K562 (cell line): ENCODE measurements at regions not wholly inside any gene's neighbourhood (a gene's known extent, or its start where the extent isn't known, plus 50 kb on each side); places are given as distances from the start of the nearest gene placed in this dataset.

Experiments used
- ATAC-seq: fragments of 200-7000 bp; cut with Tn5 transposase; 3 replicates; pipeline ENCODE4 v1.9.1; 2020; ENCODE audit warnings: moderate library complexity
- BruUV-seq: library from RNA; stranded (reverse); fragments of 400-500 nt; replicated peaks from 2 replicates; lab custom pipeline; 2021; lab: Mats Ljungman, UMichigan
- CTCF ChIA-PET: fragments of 300-600 bp; formaldehyde crosslinking; extraction: SDS; loops from one replicate; lab custom pipeline; 2021; ENCODE audit warnings: low intra/inter-chr PET ratio; lab: Yijun Ruan, JAX
- POLR2A ChIA-PET: fragments of 300-600, 350-650 bp; sonication (Branson Sonifier 250); formaldehyde crosslinking; extraction: SDS; loops from one replicate; lab custom pipeline; 2021; ENCODE audit warnings: antibody characterized with exemption, inconsistent platforms; lab: Yijun Ruan, JAX
- DNase-seq, 4 experiments: peaks; one replicate each; pipeline versions ENCODE4 v3.0.0 to v3.0.0-alpha.2; 2011 to 2018; ENCODE audit warnings: low spot score in 3 of 4, mixed read lengths in 3 of 4; ENCODE audit errors: extremely low read depth in 1 of 4
- FAIRE-seq: peaks from 2 replicates; lab custom pipeline; 2011; peaks lifted over from hg19 to GRCh38; lab: Jason Lieb, UNC
- H2AFZ ChIP-seq: 2 replicates; pipeline ENCODE4 v1.6.0; 2011; ENCODE audit warnings: low read depth, low read length, control low read depth, inconsistent platforms
- H3K27ac ChIP-seq: fragments of 200-600 bp; 3 replicates; pipeline ENCODE4 v1.8.0; 2011; ENCODE audit warnings: low read depth, mild to moderate bottlenecking, control low read depth, inconsistent platforms, low read length, moderate library complexity, mixed read lengths; ENCODE audit errors: extremely low read depth
- H3K27me3 ChIP-seq, 2 experiments: fragments of 300-600 bp in 1 of 2; 2 replicates in 1 of 2; 3 replicates in 1 of 2; pipeline versions ENCODE4 v1.6.0 to v1.8.0; 2011; ENCODE audit warnings: inconsistent platforms in 2 of 2, low read length in 2 of 2, mild to moderate bottlenecking in 1 of 2, mixed read lengths in 1 of 2, moderate library complexity in 1 of 2; ENCODE audit not compliant: control insufficient read depth in 2 of 2, insufficient read depth in 2 of 2
- H3K36me3 ChIP-seq: fragments of 300-600 bp; 3 replicates; pipeline ENCODE4 v1.8.0; 2011; ENCODE audit warnings: mild to moderate bottlenecking, low read length, inconsistent platforms; ENCODE audit not compliant: control insufficient read depth, insufficient read depth
- H3K4me1 ChIP-seq, 2 experiments: fragments of 200-600 bp in 1 of 2; replicated peaks in 1 of 2; 2 replicates in 1 of 2; 3 replicates in 1 of 2; pipeline versions ENCODE4 v1.5.1 to v1.8.0; 2011; ENCODE audit warnings: inconsistent platforms in 2 of 2, low read length in 2 of 2, mild to moderate bottlenecking in 1 of 2, mixed read lengths in 1 of 2, moderate library complexity in 1 of 2; ENCODE audit not compliant: control insufficient read depth in 2 of 2, insufficient read depth in 2 of 2
- H3K4me2 ChIP-seq: 2 replicates; pipeline ENCODE4 v1.6.1; 2011; ENCODE audit warnings: low read length, control low read depth, inconsistent platforms, mixed read lengths; ENCODE audit not compliant: insufficient read depth
- H3K4me3 ChIP-seq: fragments of 200-600 bp; sonication (generic), shearing (Covaris generic); 2 replicates; pipeline ENCODE4 v1.5.1; 2016; ENCODE audit warnings: control low read depth, inconsistent platforms
- H3K79me2 ChIP-seq: fragments of 200-600 bp; 3 replicates; pipeline ENCODE4 v1.8.0; 2011; ENCODE audit warnings: low read length, inconsistent platforms; ENCODE audit not compliant: control insufficient read depth, insufficient read depth
- H3K9ac ChIP-seq, 2 experiments: 2 replicates each; pipeline versions ENCODE4 v1.6.0 to v1.6.1; 2011; ENCODE audit warnings: low read depth in 2 of 2, low read length in 2 of 2, control low read depth in 1 of 2, inconsistent platforms in 1 of 2, mild to moderate bottlenecking in 1 of 2, mixed read lengths in 1 of 2; ENCODE audit not compliant: insufficient read depth in 1 of 2
- H3K9me1 ChIP-seq: one replicate; pipeline ENCODE4 v1.6.0; 2011; ENCODE audit warnings: inconsistent platforms, mild to moderate bottlenecking, low read length, moderate library complexity; ENCODE audit not compliant: control insufficient read depth, insufficient read depth
- H3K9me3 ChIP-seq: replicated peaks from 2 replicates; pipeline ENCODE4 v1.5.1; 2011; ENCODE audit warnings: low read depth, low read length, inconsistent platforms; ENCODE audit not compliant: control insufficient read depth, insufficient read depth
- H4K20me1 ChIP-seq: replicated peaks from 2 replicates; pipeline ENCODE4 v1.6.1; 2011; ENCODE audit warnings: low read length, inconsistent platforms, mixed read lengths; ENCODE audit not compliant: control insufficient read depth, insufficient read depth
- CREM ChIP-seq: IDR thresholded peaks from 2 replicates; pipeline ENCODE4 v1.6.1; 2014; ENCODE audit warnings: antibody characterized with exemption, low read depth
- JUN ChIP-seq, 2 experiments: sonication (generic) in 1 of 2; formaldehyde crosslinking in 1 of 2; IDR thresholded peaks; 2 replicates each; pipeline versions ENCODE4 v1.6.1 to v1.8.0; 2012 to 2022; ENCODE audit warnings: borderline replicate concordance in 2 of 2, mild to moderate bottlenecking in 2 of 2, improper control_type of control experiment in 1 of 2, low read depth in 1 of 2, low read length in 1 of 2, missing genetic modification reagents in 1 of 2
- KAT8 ChIP-seq: fragments of 450-650 bp; IDR thresholded peaks from 2 replicates; pipeline ENCODE4 v1.6.1; 2016; ENCODE audit warnings: low read depth, mild to moderate bottlenecking
- KDM2B ChIP-seq: fragments of 250-450 bp; sonication (Bioruptor Pico); IDR thresholded peaks from 2 replicates; pipeline ENCODE4 v1.8.0; 2021; ENCODE audit warnings: mild to moderate bottlenecking, moderate library complexity
- LCOR ChIP-seq: sonication (generic); formaldehyde crosslinking; IDR thresholded peaks from 2 replicates; pipeline ENCODE4 v1.8.0; 2022; ENCODE audit warnings: mild to moderate bottlenecking, missing genetic modification reagents
- RBM15 ChIP-seq: fragments of 200-400 bp; formaldehyde crosslinking; IDR thresholded peaks from 2 replicates; pipeline ENCODE4 v1.6.1; 2018; ENCODE audit warnings: mild to moderate bottlenecking, low read length, moderate library complexity; ENCODE audit not compliant: insufficient read depth
- RFX5 ChIP-seq: IDR thresholded peaks from 2 replicates; pipeline ENCODE4 v1.6.1; 2011; ENCODE audit warnings: low read depth, mild to moderate bottlenecking, improper control_type of control experiment, low read length
- ZBTB5 ChIP-seq: fragments of 450-650 bp; IDR thresholded peaks from 2 replicates; pipeline ENCODE4 v1.6.1; 2017; ENCODE audit warnings: antibody characterized with exemption
- ZNF318 ChIP-seq, 2 experiments: fragments of 450-650 bp; IDR thresholded peaks; 2 replicates each; pipeline ENCODE4 v1.6.1; 2016; ENCODE audit warnings: mild to moderate bottlenecking in 2 of 2, borderline replicate concordance in 1 of 2, low read depth in 1 of 2, moderate library complexity in 1 of 2
- ZSCAN32 ChIP-seq: fragments of 450-650 bp; formaldehyde crosslinking; IDR thresholded peaks from 2 replicates; pipeline ENCODE4 v1.4.0; 2020; ENCODE audit warnings: mild to moderate bottlenecking, moderate library complexity
- WGBS: fragments of 100-300 bp; shearing (Covaris generic); methylation state at CpG from one replicate; pipeline ENCODE4 v1.1.6; 2016; ENCODE audit warnings: low coverage, mixed read lengths; ENCODE audit not compliant: insufficient coverage; ENCODE audit errors: missing lambda C conversion rate; 5-methylcytosine and 5-hydroxymethylcytosine counted together
- in situ Hi-C: fragments of 300-500 bp; cut with MboI; formaldehyde crosslinking; loops from 4 replicates; pipeline ENCODE4 v1.15.0; 2018; ENCODE audit warnings: inconsistent platforms, mixed read lengths
- intact Hi-C: fragments of 100-400 bp; cut with micrococcal nuclease; formaldehyde crosslinking; loops from 2 replicates; pipeline ENCODE4 v1.14.2; 2022

- no peak for TF ChIP-seq ZNF318 (IDR thresholded peaks at IDR 0.05; ENCODE audit: borderline replicate concordance in 1 of 2, low read depth in 1 of 2)
- no peak for TF ChIP-seq RBM15
- TF ChIP-seq, all 486 proteins: peak for 0
These were observed 981.9 kb upstream of the TENM3 start (continued) for GRCh38 chr4:181261279-181261678.

- CTCF ChIA-PET: no interaction called here
- no peak for DNase-seq
These were observed 978.3 kb upstream of the TENM3 start for GRCh38 chr4:181264893-181265292.

More at GRCh38 chr4:181264893-181265292, 978.3 kb upstream of the TENM3 start:
- Histone ChIP-seq H3K9me3 (no peaks in the 10 kb centered on the region; the same call in 1 of the 2 replicates), H3K9me1 (no peaks in the 10 kb centered on the region), H2AFZ (no peak overlapping the region), H3K27me3 (no peaks in the 10 kb centered on the region), H3K27ac (no peak overlapping the region), H3K79me2 (no peaks in the 10 kb centered on the region), H3K36me3 (no peaks in the 10 kb centered on the region), H3K4me2 (no peak overlapping the region), H3K4me3 (no peak overlapping the region), H4K20me1 (no peaks in the 10 kb centered on the region), H3K4me1 (no peaks in the 10 kb centered on the region), H3K9ac (no peak overlapping the region)
- WGBS: 2% methylated on average over 9 of the region's 9 CpGs
- in situ Hi-C loops: no loop called here
- TF ChIP-seq LCOR (CRISPR knock-in tag) (no peak), ZSCAN32 (CRISPR knock-in tag) (no peak), JUN (IDR thresholded peaks at IDR 0.05; ENCODE audit: borderline replicate concordance, low read depth, low read length) (no peak), JUN (CRISPR knock-in tag; IDR thresholded peaks at IDR 0.05; ENCODE audit: borderline replicate concordance) (no peak), CREM (no peak), RFX5 (no peak), KAT8 (no peak), ZBTB5 (no peak), KDM2B (CRISPR knock-in tag) (no peak)
- FAIRE-seq (no peak), ATAC-seq (no peak)
- no TSS peak for BruUV-seq
- intact Hi-C loops: no loop called here
- POLR2A ChIA-PET: no interaction called here
